SJSA1 (cell line): ENCODE measurements at regions not wholly inside any gene's neighbourhood (a gene's known extent, or its start where the extent isn't known, plus 50 kb on each side); places are given as distances from the start of the nearest gene placed in this dataset.

Experiments used
- DNase-seq, 2 experiments: peaks; one replicate each; pipeline ENCODE4 v3.0.0-alpha.2; 2015 to 2020; ENCODE audit warnings: low spot score in 2 of 2, low read depth in 1 of 2
- H3K27ac ChIP-seq: fragments of 250-450 bp; sonication (Bioruptor Pico); 2 replicates; pipeline ENCODE4 v1.5.1; 2020; ENCODE audit warnings: mild to moderate bottlenecking, moderate library complexity
- H3K27me3 ChIP-seq: fragments of 250-450 bp; sonication (Bioruptor Pico); replicated peaks from 2 replicates; pipeline ENCODE4 v1.5.1; 2020; ENCODE audit warnings: mild to moderate bottlenecking, moderate library complexity
- H3K36me3 ChIP-seq: fragments of 250-450 bp; sonication (Bioruptor Pico); 2 replicates; pipeline ENCODE4 v1.5.1; 2020; ENCODE audit warnings: mild to moderate bottlenecking
- H3K4me1 ChIP-seq: fragments of 250-450 bp; sonication (Bioruptor Pico); replicated peaks from 2 replicates; pipeline ENCODE4 v1.6.1; 2021; ENCODE audit warnings: mild to moderate bottlenecking
- H3K4me3 ChIP-seq: fragments of 250-450 bp; sonication (Bioruptor Pico); 2 replicates; pipeline ENCODE4 v1.5.1; 2020; ENCODE audit warnings: mild to moderate bottlenecking
- H3K9me3 ChIP-seq: fragments of 250-450 bp; sonication (Bioruptor Pico); replicated peaks from 2 replicates; pipeline ENCODE4 v1.5.1; 2020; ENCODE audit warnings: mild to moderate bottlenecking

- Histone ChIP-seq H3K36me3 (no peaks in the 10 kb centered on the region), H3K27me3 (no peaks in the 10 kb centered on the region; the same call in 1 of the 2 replicates), H3K9me3 (no peaks in the 10 kb centered on the region), H3K4me1 (no peaks in the 10 kb centered on the region), H3K27ac (no peak overlapping the region), H3K4me3 (no peak overlapping the region)
- DNase-seq, result peak in 1 of 2 experiments; percentile 25
Observed at GRCh38 chr2:239610457-239611221, 209.8 kb upstream of the HDAC4 start.

- DNase-seq, result peak in 1 of 2 experiments; percentile 29
- H3K4me1 ChIP-seq, result no peaks in the 10 kb centered on the region
- no peaks in the 10 kb centered on the region for H3K9me3 ChIP-seq
- no peak overlapping the region for H3K4me3 ChIP-seq
- H3K36me3 ChIP-seq, result no peaks in the 10 kb centered on the region
- H3K27ac ChIP-seq, result no peak overlapping the region
- peaks cover 2% of the 10 kb centered on the region; the same call in 1 of the 2 replicates for H3K27me3 ChIP-seq
Observed at GRCh38 chr2:239609607-239610310, 208.9 kb upstream of the HDAC4 start.

GRCh38 chr2:239609162-239609561 is 208.3 kb upstream of the HDAC4 start:
- no peak overlapping the region for H3K4me3 ChIP-seq
- DNase-seq, result peak in 1 of 2 experiments; percentile 23
- no peaks in the 10 kb centered on the region for H3K4me1 ChIP-seq
- H3K27ac ChIP-seq, result no peak overlapping the region
- no peaks in the 10 kb centered on the region for H3K9me3 ChIP-seq
- no peaks in the 10 kb centered on the region for H3K36me3 ChIP-seq
- peaks cover 2% of the 10 kb centered on the region; the same call in 1 of the 2 replicates for H3K27me3 ChIP-seq

GRCh38 chr2:239608723-239609122 is 207.9 kb upstream of the HDAC4 start:
- no peaks in the 10 kb centered on the region for H3K4me1 ChIP-seq
- H3K36me3 ChIP-seq, result no peaks in the 10 kb centered on the region

GRCh38 chr2:239608260-239608659 is 207.4 kb upstream of the HDAC4 start:
- Histone ChIP-seq H3K9me3 (no peaks in the 10 kb centered on the region), H3K27me3 (peaks cover 2% of the 10 kb centered on the region; the same call in 1 of the 2 replicates), H3K27ac (no peak overlapping the region), H3K4me1 (no peaks in the 10 kb centered on the region), H3K36me3 (no peaks in the 10 kb centered on the region), H3K4me3 (no peak overlapping the region)
- DNase-seq, result no peak

More at GRCh38 chr2:239608723-239609122, 207.9 kb upstream of the HDAC4 start:
- no peaks in the 10 kb centered on the region for H3K9me3 ChIP-seq
- peak in 1 of 2 experiments; percentile 31 for DNase-seq
- H3K27me3 ChIP-seq, result peaks cover 2% of the 10 kb centered on the region; the same call in 1 of the 2 replicates
- H3K27ac ChIP-seq, result no peak overlapping the region
- no peak overlapping the region for H3K4me3 ChIP-seq

- peak in 1 of 2 experiments; percentile 36 for DNase-seq
- peaks cover 2% of the 10 kb centered on the region; the same call in 1 of the 2 replicates for H3K27me3 ChIP-seq
- no peak overlapping the region for H3K27ac ChIP-seq
- no peaks in the 10 kb centered on the region for H3K36me3 ChIP-seq
- no peaks in the 10 kb centered on the region for H3K4me1 ChIP-seq
- no peaks in the 10 kb centered on the region for H3K9me3 ChIP-seq
- no peak overlapping the region for H3K4me3 ChIP-seq
Observed at GRCh38 chr2:239607517-239608191, 206.8 kb upstream of the HDAC4 start.

DNA sequence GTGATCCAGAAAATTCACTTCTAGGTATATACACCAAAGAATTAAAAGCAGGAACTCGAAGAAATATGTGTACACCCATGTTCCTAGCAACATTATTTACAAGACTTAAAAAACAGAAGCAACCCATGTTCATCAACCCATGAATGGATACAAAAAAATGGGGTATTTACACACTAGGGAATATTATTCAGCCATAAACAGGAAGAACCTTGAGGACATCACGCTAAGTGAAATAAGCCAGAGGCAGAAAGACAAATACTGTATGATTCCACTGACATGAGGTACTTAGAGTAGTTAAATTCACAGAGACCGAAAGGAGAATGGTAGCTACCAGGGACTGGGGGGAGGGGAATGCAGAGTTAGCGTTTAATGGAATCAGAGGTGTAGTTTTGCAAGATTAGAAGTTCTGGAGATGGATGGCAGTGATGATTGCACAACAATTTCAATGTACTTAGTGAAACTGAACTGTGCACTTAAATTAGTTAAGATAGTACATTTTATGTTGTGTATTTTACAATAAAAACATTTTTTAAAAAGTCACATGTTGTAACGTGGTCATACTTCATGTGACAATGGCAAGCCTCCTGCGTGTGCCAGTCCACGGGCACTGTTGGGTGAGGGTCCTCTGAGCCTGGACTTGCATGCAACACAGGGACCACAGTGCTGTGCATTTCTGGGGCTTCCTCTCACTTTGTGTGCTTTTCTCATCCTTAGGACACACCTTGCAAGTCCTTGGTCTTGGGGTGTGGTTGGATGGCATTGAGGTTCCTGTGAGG is 206.1 kb upstream of the HDAC4 start:
- Histone ChIP-seq H3K27ac (no peak overlapping the region), H3K36me3 (no peaks in the 10 kb centered on the region), H3K27me3 (peaks cover 2% of the 10 kb centered on the region; the same call in 1 of the 2 replicates), H3K4me3 (no peak overlapping the region), H3K9me3 (no peaks in the 10 kb centered on the region), H3K4me1 (no peaks in the 10 kb centered on the region)
- DNase-seq, result no peak

DNA sequence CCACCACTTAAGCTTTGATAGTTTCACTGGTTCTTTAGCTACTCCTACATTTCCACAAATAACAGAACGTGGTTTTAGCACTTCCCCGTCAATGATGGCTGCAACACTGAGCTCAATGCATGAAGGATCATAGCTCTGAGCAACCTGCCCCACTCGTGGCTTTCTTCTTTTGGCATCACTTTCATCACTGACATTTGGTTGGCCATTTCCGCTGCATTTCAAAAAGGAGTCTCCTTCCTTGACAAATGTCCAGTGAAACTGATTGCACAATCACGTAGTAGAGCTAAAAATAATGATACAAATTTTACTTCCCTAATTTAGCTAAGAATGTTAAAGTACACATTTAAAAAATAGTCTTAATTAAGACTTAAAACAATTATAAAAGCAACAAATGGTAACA is 205.2 kb upstream of the HDAC4 start:
- no peak overlapping the region for H3K27ac ChIP-seq
- DNase-seq, result peak in 1 of 2 experiments; percentile 4
- peaks cover 2% of the 10 kb centered on the region; the same call in 1 of the 2 replicates for H3K27me3 ChIP-seq
- H3K9me3 ChIP-seq, result no peaks in the 10 kb centered on the region
- no peaks in the 10 kb centered on the region for H3K36me3 ChIP-seq
- H3K4me3 ChIP-seq, result no peak overlapping the region
- H3K4me1 ChIP-seq, result no peaks in the 10 kb centered on the region

GRCh38 chr2:239605409-239605808 is 204.6 kb upstream of the HDAC4 start:
- H3K27me3 ChIP-seq, result peaks cover 2% of the 10 kb centered on the region; the same call in 1 of the 2 replicates
- no peak for DNase-seq
- no peaks in the 10 kb centered on the region for H3K4me1 ChIP-seq
- H3K27ac ChIP-seq, result no peak overlapping the region
- no peak overlapping the region for H3K4me3 ChIP-seq
- no peaks in the 10 kb centered on the region for H3K36me3 ChIP-seq
- H3K9me3 ChIP-seq, result no peaks in the 10 kb centered on the region

- Histone ChIP-seq H3K9me3 (no peaks in the 10 kb centered on the region), H3K27me3 (peaks cover 2% of the 10 kb centered on the region; the same call in 1 of the 2 replicates), H3K36me3 (no peaks in the 10 kb centered on the region), H3K27ac (no peak overlapping the region), H3K4me1 (no peaks in the 10 kb centered on the region), H3K4me3 (no peak overlapping the region)
- DNase-seq, result no peak
Observed at GRCh38 chr2:239604861-239605260, 204.0 kb upstream of the HDAC4 start.

- Histone ChIP-seq H3K4me3 (no peak overlapping the region), H3K36me3 (no peaks in the 10 kb centered on the region), H3K9me3 (no peaks in the 10 kb centered on the region), H3K27ac (no peak overlapping the region), H3K4me1 (no peaks in the 10 kb centered on the region), H3K27me3 (peaks cover 5% of the 10 kb centered on the region; the same call in 1 of the 2 replicates)
- DNase-seq, result peak in 1 of 2 experiments; percentile 25
Observed at GRCh38 chr2:239603411-239604356, 202.9 kb upstream of the HDAC4 start.
